ENCODE measurements at regions not wholly inside any gene's neighbourhood (a gene's known extent, or its start where the extent isn't known, plus 50 kb on each side); places are given as distances from the start of the nearest gene placed in this dataset.
A peak's percentile ranks its signal among the peaks of the same experiment; 100 is the strongest.
"Not testable (repeated sequence)": the region's sequence is repeated elsewhere in the genome, so short reads cannot be mapped to it uniquely, and the experiment has no call there.

- no peak for DNase-seq (ENCODE audit: extremely low read depth, low read depth)
Observed at GRCh38 chr18:29960539-29960938, 1082.0 kb downstream of the DSC3 start.

GRCh38 chr18:29930231-29930630 is 1112.3 kb downstream of the DSC3 start:
- DNase-seq (ENCODE audit: extremely low read depth, low read depth) = no peak

- DNase-seq (ENCODE audit: extremely low read depth, low read depth) = no peak
Observed at GRCh38 chr18:29928081-29928480, 1114.5 kb downstream of the DSC3 start.

GRCh38 chr18:29925566-29925965 is 1117.0 kb downstream of the DSC3 start:
- DNase-seq (ENCODE audit: extremely low read depth, low read depth) = no peak

GRCh38 chr18:29912351-29912750 is 1130.2 kb downstream of the DSC3 start:
- no peak for DNase-seq (ENCODE audit: extremely low read depth, low read depth)

- DNase-seq (ENCODE audit: extremely low read depth, low read depth) = peak; percentile 9
Observed at GRCh38 chr18:29892960-29893558, 1149.5 kb downstream of the DSC3 start.

GRCh38 chr18:29883114-29883513 is 1159.4 kb downstream of the DSC3 start:
- no peak for DNase-seq (ENCODE audit: extremely low read depth, low read depth)

GRCh38 chr18:29882620-29883019 is 1159.9 kb downstream of the DSC3 start:
- no peak for DNase-seq (ENCODE audit: extremely low read depth, low read depth)

GRCh38 chr18:29879763-29880162 is 1162.8 kb downstream of the DSC3 start:
- DNase-seq (ENCODE audit: extremely low read depth, low read depth) = no peak

- peak; percentile 59 for DNase-seq (ENCODE audit: extremely low read depth, low read depth)
Observed at GRCh38 chr18:29874519-29875098, 1167.9 kb downstream of the DSC3 start.

GRCh38 chr18:29873211-29873610 is 1169.3 kb downstream of the DSC3 start:
- DNase-seq (ENCODE audit: extremely low read depth, low read depth) = no peak

- no peak for DNase-seq (ENCODE audit: extremely low read depth, low read depth)
Observed at GRCh38 chr18:29871246-29871645, 1171.3 kb downstream of the DSC3 start.

- DNase-seq (ENCODE audit: extremely low read depth, low read depth) = no peak
Observed at GRCh38 chr18:29862824-29863223, 1179.7 kb downstream of the DSC3 start.

- DNase-seq (ENCODE audit: extremely low read depth, low read depth) = no peak
Observed at GRCh38 chr18:29855637-29856036, 1186.9 kb downstream of the DSC3 start.

GRCh38 chr18:29853126-29853525 is 1189.4 kb downstream of the DSC3 start:
- DNase-seq (ENCODE audit: extremely low read depth, low read depth) = no peak

- DNase-seq (ENCODE audit: extremely low read depth, low read depth) = no peak
Observed at GRCh38 chr18:29849144-29849543, 1193.4 kb downstream of the DSC3 start.

GRCh38 chr18:29841631-29842030 is 1200.9 kb downstream of the DSC3 start:
- DNase-seq (ENCODE audit: extremely low read depth, low read depth) = peak; percentile 21

GRCh38 chr18:29840089-29840488 is 1202.5 kb downstream of the DSC3 start:
- DNase-seq (ENCODE audit: extremely low read depth, low read depth) = peak; percentile 62

GRCh38 chr18:29838961-29839360 is 1203.6 kb downstream of the DSC3 start:
- not testable (repeated sequence) for DNase-seq (ENCODE audit: extremely low read depth, low read depth)

- DNase-seq (ENCODE audit: extremely low read depth, low read depth) = no peak
Observed at GRCh38 chr18:29838556-29838955, 1204.0 kb downstream of the DSC3 start.

- DNase-seq (ENCODE audit: extremely low read depth, low read depth) = no peak
Observed at GRCh38 chr18:29823671-29824070, 1218.9 kb downstream of the DSC3 start.

- DNase-seq (ENCODE audit: extremely low read depth, low read depth) = no peak
Observed at GRCh38 chr18:29821544-29821943, 1221.0 kb downstream of the DSC3 start.

- DNase-seq (ENCODE audit: extremely low read depth, low read depth) = no peak
Observed at GRCh38 chr18:29811519-29811918, 1231.0 kb downstream of the DSC3 start.

Data from NCI-H460 (cell line).